ENCODE measurements at regions not wholly inside any gene's neighbourhood (a gene's known extent, or its start where the extent isn't known, plus 50 kb on each side); places are given as distances from the start of the nearest gene placed in this dataset.
A peak's percentile ranks its signal among the peaks of the same experiment; 100 is the strongest.

- TF ChIP-seq CTCF (IDR thresholded peaks at IDR 0.05), result no peak
- intact Hi-C loops (cut with DNase I; ENCODE audit: low total_unique reads), result no loop called here
- peak; percentile 10 to 32 for DNase-seq (ENCODE audit: low spot score in 2 of 2)
- WGBS, 2 donors, result 78 to 80% methylated on average over 6 of the region's 6 CpGs
- H3K4me3 ChIP-seq (ENCODE audit: low read depth, poor library complexity, severe bottlenecking), result no peak overlapping the region
Measured at GRCh38 chr5:1999794-2000193, 117.1 kb upstream of the IRX4 start.

GRCh38 chr5:1998716-1999317 is 116.1 kb upstream of the IRX4 start:
- 36 to 42% methylated on average over 4 of the region's 4 CpGs for WGBS, 2 donors
- H3K4me3 ChIP-seq (ENCODE audit: low read depth, poor library complexity, severe bottlenecking), result no peak overlapping the region
- TF ChIP-seq POLR2A (IDR thresholded peaks at IDR 0.05) (no peak), CTCF (IDR thresholded peaks at IDR 0.05) (no peak)
- intact Hi-C loops (cut with DNase I; ENCODE audit: low total_unique reads), result no loop called here
- peak; percentile 2 to 13 for DNase-seq (ENCODE audit: low spot score in 2 of 2)

GRCh38 chr5:1998348-1998669 is 115.6 kb upstream of the IRX4 start:
- DNase-seq (ENCODE audit: low spot score in 2 of 2), result peak; percentile 9 to 62
- no peak overlapping the region for H3K4me3 ChIP-seq (ENCODE audit: low read depth, poor library complexity, severe bottlenecking)
- WGBS, 2 donors, result 76 to 87% methylated on average over 1 of the region's 1 CpG
- intact Hi-C loops (cut with DNase I; ENCODE audit: low total_unique reads), result no loop called here
- TF ChIP-seq CTCF (IDR thresholded peaks at IDR 0.05) (no peak), POLR2A (IDR thresholded peaks at IDR 0.05) (no peak)

GRCh38 chr5:1997640-1998347 is 115.1 kb upstream of the IRX4 start:
- DNase-seq (ENCODE audit: low spot score in 2 of 2), result peak; percentile 7 to 40
- 81 to 87% methylated on average over 6 of the region's 6 CpGs for WGBS, 2 donors
- intact Hi-C loops (cut with DNase I; ENCODE audit: low total_unique reads), result no loop called here

GRCh38 chr5:1995491-1995890 is 112.8 kb upstream of the IRX4 start:
- 72 to 84% methylated on average over 5 of the region's 5 CpGs for WGBS, 2 donors
- intact Hi-C loops (cut with DNase I; ENCODE audit: low total_unique reads), result no loop called here
- H3K4me3 ChIP-seq (ENCODE audit: low read depth, poor library complexity, severe bottlenecking), result no peak overlapping the region
- peak; percentile 4 to 72 for DNase-seq (ENCODE audit: low spot score in 2 of 2)
- TF ChIP-seq POLR2A (IDR thresholded peaks at IDR 0.05), result no peak

More at GRCh38 chr5:1997640-1998347, 115.1 kb upstream of the IRX4 start:
- H3K4me3 ChIP-seq (ENCODE audit: low read depth, poor library complexity, severe bottlenecking), result no peak overlapping the region
- TF ChIP-seq POLR2A (IDR thresholded peaks at IDR 0.05), result no peak
- no peak for TF ChIP-seq CTCF (IDR thresholded peaks at IDR 0.05)

- WGBS, 2 donors, result 63 to 82% methylated on average over 5 of the region's 5 CpGs
- intact Hi-C loops (cut with DNase I; ENCODE audit: low total_unique reads), result no loop called here
- TF ChIP-seq POLR2A (IDR thresholded peaks at IDR 0.05) (no peak), CTCF (IDR thresholded peaks at IDR 0.05) (no peak)
- H3K4me3 ChIP-seq (ENCODE audit: low read depth, poor library complexity, severe bottlenecking), result no peak overlapping the region
- DNase-seq (ENCODE audit: low spot score in 2 of 2), result peak; percentile 2 to 57
Measured at GRCh38 chr5:1987471-1987870, 104.7 kb upstream of the IRX4 start.

All from lower leg skin (tissue), 4 donors.